ENCODE measurements at regions not wholly inside any gene's neighbourhood (a gene's known extent, or its start where the extent isn't known, plus 50 kb on each side); places are given as distances from the start of the nearest gene placed in this dataset.

- no peak for DNase-seq
These were observed 256.9 kb upstream of the MTPN start for GRCh38 chr7:136234040-136234439.

- no peak for DNase-seq
These were observed 253.1 kb upstream of the MTPN start for GRCh38 chr7:136230210-136230609.

- DNase-seq: no peak
These were observed 252.6 kb upstream of the MTPN start for GRCh38 chr7:136229790-136230189.

- DNase-seq: no peak
These were observed 251.0 kb upstream of the MTPN start for GRCh38 chr7:136228171-136228570.

- no peak for DNase-seq
These were observed 237.2 kb upstream of the MTPN start for GRCh38 chr7:136214356-136214755.

GRCh38 chr7:136213012-136213411 is 235.9 kb upstream of the MTPN start:
- no peak for DNase-seq

GRCh38 chr7:136210664-136211063 is 233.5 kb upstream of the MTPN start:
- no peak for DNase-seq

- no peak for DNase-seq
These were observed 232.9 kb upstream of the MTPN start for GRCh38 chr7:136210079-136210478.

- DNase-seq: no peak
These were observed 228.8 kb upstream of the MTPN start for GRCh38 chr7:136205956-136206355.

- DNase-seq: no peak
These were observed 221.0 kb upstream of the MTPN start for GRCh38 chr7:136198168-136198567.

- no peak for DNase-seq
These were observed 217.7 kb upstream of the MTPN start for GRCh38 chr7:136194878-136195277.

- no peak for DNase-seq
These were observed 216.8 kb upstream of the MTPN start for GRCh38 chr7:136193940-136194339.

GRCh38 chr7:136189506-136189998 is 212.4 kb upstream of the MTPN start:
- no peak for DNase-seq

- DNase-seq: no peak
These were observed 209.1 kb upstream of the MTPN start for GRCh38 chr7:136186281-136186680.

- no peak for DNase-seq
These were observed 207.6 kb upstream of the MTPN start for GRCh38 chr7:136184719-136185118.

- no peak for DNase-seq
These were observed 206.8 kb upstream of the MTPN start for GRCh38 chr7:136183981-136184380.

GRCh38 chr7:136180984-136181383 is 203.8 kb upstream of the MTPN start:
- DNase-seq: no peak

GRCh38 chr7:136179851-136180721 is 202.9 kb upstream of the MTPN start:
- DNase-seq: no peak

- DNase-seq: no peak
These were observed 202.0 kb upstream of the MTPN start for GRCh38 chr7:136179154-136179553.

- no peak for DNase-seq
These were observed 197.4 kb upstream of the MTPN start for GRCh38 chr7:136174477-136175125.

- DNase-seq: no peak
These were observed 196.7 kb upstream of the MTPN start for GRCh38 chr7:136173874-136174273.

- DNase-seq: no peak
These were observed 194.1 kb upstream of the MTPN start for GRCh38 chr7:136171233-136171632.

GRCh38 chr7:136168821-136169220 is 191.7 kb upstream of the MTPN start:
- DNase-seq: no peak

GRCh38 chr7:136167991-136168390 is 190.8 kb upstream of the MTPN start:
- no peak for DNase-seq
